RCC 7860 (cell line): ENCODE measurements at regions not wholly inside any gene's neighbourhood (a gene's known extent, or its start where the extent isn't known, plus 50 kb on each side); places are given as distances from the start of the nearest gene placed in this dataset.
"Not testable (repeated sequence)": the region's sequence is repeated elsewhere in the genome, so short reads cannot be mapped to it uniquely, and the experiment has no call there.

Experiments used
- DNase-seq: peaks from one replicate; pipeline ENCODE4 v3.0.0-alpha.2; 2015; ENCODE audit warnings: low spot score
- FAIRE-seq: peaks from 2 replicates; lab custom pipeline; 2012; peaks lifted over from hg19 to GRCh38; lab: Jason Lieb, UNC

DNA sequence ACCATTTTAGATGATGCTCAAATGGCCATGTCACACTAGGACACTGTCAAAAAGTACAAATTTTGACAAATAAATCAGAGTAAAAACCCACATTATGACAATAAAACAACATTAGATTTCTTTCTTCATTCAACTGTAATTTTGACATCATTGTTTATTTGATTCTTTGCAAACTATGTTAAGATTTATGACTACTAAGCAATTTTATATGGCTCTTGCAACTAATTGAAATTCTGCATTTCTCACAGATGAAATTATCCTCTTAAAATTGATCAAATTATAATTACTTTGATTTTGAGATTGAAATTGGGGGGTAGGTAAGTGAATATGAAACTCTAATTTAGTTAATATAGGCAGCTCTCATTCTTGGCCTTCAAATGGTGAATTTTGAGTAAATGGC lies 59.8 kb downstream of the ATOH1 start:
- FAIRE-seq, result no peak

DNA sequence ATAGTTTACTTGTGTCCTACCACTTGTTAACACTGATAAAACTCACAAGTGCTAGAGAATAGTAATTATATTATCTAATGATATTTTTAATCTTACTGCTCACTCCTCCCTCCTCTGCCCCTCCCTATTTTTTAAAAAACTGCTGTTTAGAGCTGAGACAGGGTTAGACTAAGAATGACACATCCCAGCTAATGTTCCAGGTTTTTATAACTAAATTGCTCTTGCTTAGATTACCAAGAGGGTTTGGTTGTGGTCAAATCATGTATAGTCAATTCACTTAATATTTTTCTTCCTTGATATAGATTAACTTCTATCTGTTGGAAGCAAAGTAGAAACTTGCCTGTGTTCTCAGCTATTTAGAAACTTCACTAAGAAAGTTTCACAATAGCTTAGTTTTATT lies 60.2 kb downstream of the ATOH1 start:
- DNase-seq, result no peak
- FAIRE-seq, result no peak

More for the DNA sequence above, 59.8 kb downstream of the ATOH1 start:
- DNase-seq, result no peak

DNA sequence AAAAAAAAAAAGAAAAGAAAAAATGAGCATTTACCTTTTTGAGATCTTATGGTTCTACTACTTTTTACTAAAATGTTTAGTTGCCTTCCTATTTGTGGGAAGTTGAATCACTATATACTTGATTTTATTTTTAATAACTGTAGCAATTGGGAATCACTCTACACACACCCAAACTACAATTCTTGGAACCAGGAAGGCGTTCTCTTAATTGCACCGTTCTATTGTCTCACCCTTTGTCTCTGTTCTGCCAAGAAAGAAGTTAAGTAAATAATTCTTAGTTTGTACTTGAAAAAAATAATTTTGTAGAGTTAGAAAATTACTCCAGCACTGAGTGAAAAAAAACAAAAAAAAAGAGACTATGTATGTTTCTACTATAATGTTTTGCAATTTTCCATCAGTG lies 62.7 kb downstream of the ATOH1 start:
- FAIRE-seq (no peak), DNase-seq (no peak)

DNA sequence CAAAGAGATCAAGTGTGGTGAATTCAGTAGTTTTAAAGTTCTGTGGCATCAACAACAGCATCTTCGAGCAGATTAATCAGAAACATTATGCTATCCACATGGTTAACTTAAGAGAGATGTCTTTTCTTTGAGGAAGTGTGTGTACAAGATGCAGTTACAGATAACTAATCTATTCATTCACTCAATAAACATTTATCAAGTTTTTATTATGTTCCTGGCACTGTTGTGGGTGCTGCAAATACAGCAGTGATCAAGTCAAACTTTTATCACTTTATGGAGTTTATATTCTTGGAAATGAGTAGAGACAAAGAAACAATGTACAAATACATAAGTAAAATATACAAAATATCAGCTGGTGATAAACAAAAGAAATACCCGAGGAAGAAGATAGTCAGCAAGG lies 66.4 kb downstream of the ATOH1 start:
- FAIRE-seq (no peak), DNase-seq (no peak)

DNA sequence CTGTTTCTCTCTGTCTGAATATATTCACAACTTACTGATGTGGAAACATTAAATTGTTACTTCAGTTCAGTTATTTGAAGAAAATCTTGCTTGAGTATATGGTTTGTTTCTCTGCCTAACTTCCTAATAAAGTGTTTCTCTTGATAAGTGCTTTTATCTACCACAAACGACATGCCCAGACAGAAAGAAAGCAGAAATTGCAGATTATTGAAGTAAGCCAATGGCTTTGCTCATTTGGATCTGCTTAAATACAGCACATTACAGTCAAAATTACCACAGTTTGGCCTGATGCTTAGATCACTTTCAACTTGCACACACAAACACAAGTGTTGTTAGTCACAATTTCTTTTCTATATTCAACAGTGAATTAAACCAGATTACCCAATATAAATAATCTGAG lies 68.0 kb downstream of the ATOH1 start:
- FAIRE-seq, result no peak

DNA sequence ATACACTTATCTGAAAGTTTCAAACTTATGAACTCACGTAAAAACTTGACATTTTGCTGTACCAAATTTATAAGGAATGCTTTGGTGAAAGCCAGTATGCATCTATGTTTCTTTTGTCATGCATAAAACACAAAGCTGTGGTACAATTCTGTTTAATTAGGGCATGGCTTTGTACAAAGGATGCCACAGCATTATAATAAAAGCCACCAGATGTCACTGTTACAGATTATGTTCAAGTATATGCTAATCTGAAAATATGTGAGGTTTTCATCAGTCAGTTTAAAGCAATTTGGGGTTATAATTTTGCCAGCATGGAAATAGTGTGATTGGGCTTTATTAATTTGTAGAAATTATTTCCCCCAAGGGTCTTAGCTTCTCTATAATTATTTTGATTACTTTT lies 69.0 kb downstream of the ATOH1 start:
- DNase-seq (no peak), FAIRE-seq (no peak)

More for the DNA sequence above, 68.0 kb downstream of the ATOH1 start:
- no peak for DNase-seq

DNA sequence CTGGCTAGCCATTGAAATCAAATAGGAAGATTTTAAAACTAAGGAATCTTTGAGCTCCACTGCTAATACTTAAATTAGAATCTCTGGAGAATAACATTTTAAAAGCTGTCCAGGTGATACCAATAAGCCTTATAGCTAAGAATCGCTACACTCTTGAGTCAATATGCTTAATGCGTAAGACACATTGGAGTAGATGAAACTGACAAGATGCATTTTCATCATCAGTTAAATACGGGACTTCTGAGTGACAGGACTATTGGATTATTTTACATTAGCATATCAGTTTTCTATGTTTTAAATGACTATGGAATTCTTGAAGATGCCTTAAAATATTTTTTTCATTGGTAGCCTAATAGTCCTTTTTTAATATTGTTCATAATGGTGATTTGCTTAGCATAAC lies 80.2 kb downstream of the ATOH1 start:
- no peak for FAIRE-seq

DNA sequence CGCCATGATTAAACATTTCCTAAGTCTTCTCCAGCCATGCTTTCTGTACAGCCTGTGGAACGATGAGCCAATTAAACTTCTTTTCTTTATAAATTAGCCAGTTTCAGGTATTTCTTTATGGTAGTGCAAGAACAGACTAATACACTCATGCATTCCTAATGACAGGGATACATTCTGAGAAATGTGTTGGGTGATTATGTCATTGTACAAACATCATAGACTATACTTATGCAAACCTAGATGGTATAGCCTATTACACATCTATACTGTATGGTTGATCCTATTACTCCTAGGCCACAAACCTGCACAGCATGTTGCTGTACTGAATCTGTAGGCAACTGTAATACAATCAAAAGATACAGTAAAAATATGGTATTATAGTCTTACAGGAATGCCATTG lies 83.1 kb downstream of the ATOH1 start:
- FAIRE-seq (no peak), DNase-seq (no peak)

More for the DNA sequence above, 80.2 kb downstream of the ATOH1 start:
- DNase-seq, result no peak

DNA sequence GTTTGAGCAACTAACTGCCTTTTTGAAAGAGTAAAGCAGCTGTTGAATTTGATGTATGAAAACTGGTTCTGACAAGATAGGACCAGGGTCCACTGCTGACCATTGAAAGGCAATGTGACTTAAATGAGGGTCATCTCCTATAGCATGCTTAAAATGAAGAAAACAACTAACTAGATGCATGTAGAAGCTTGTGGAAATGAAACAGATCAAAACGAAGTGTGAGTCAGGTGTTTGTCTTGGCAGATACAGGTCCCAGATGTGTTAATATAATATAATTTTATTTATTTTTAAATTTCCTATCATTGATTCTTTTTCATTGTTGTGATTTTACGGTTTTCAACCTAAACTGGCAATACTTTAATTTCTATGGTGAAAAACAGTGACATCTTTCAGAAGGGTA lies 83.6 kb downstream of the ATOH1 start:
- FAIRE-seq, result no peak
- DNase-seq, result no peak

DNA sequence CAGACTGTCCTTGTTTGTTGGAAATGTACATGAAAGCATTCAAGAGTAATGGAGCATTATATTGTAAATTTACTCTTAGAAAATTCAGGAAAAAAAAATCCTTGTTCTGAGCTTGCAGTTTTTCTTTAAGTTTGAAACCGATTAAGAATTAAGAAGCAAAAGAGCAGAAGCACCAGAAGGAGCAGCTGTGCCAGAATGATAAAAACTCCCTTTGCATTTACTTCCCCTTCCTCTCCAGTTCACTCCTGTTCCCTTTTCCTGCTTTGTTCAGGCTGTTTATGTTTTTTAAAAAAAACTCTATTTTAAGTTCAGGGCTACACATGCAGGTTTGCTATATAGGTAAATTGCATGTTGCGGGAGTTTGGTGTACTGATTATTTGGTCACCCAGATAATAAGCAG lies 90.3 kb downstream of the ATOH1 start:
- DNase-seq (no peak), FAIRE-seq (no peak)

DNA sequence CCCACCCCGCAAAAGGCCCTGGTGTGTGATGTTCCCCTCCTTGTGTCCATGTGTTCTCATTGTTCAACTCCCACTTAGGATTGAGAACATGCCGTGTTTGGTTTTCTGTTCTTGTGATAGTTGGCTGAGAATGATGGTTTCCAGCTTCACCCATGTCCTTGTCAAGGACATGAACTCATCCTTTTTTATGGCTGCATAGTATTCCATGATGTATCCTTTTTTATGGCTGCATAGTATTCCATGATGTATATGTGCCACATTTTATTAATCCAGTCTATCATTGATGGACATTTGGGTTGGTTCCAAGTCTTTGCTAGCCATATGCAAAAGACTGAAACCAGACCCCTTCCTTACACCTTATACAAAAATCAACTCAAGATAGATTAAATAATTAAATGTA lies 95.0 kb downstream of the ATOH1 start:
- FAIRE-seq, DNase-seq: not testable (repeated sequence)

DNA sequence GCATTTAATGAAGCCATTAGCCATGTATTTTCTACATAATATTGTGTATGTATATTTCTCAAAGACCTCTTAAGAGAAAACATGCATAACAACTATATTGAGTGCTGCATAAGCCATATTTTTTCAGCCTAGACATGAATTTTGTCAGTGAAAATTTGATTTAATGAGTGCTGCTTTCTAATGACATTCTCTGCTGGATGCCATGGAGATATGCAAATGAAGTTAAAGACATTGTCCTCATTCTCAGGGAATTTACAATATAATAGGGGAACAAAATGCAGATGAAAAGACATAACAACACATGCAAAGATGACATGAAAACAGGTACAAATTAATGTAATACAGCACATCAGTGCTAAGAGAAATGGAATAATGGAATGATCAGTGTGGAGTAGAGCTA lies 118.7 kb downstream of the ATOH1 start:
- no peak for DNase-seq
- FAIRE-seq, result no peak

DNA sequence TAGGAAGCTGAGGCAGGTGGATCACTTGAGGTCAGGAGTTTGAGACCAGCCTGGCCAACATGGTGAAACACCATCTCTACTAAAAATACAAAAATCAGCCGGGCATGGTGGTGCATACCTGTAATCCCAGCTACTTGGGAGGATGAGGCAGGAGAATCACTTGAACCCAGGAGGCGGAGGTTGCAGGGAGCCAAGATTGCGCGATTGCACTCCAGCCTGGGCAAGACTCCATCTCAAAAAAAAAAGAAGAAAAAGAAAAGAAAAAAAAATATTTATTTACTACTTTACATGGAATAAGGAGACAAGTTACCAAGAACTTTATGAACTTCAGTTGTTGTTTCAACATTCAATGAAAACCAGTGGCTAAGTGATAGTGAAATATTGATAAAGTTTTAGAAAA lies 121.7 kb downstream of the ATOH1 start:
- not testable (repeated sequence) for FAIRE-seq, DNase-seq

DNA sequence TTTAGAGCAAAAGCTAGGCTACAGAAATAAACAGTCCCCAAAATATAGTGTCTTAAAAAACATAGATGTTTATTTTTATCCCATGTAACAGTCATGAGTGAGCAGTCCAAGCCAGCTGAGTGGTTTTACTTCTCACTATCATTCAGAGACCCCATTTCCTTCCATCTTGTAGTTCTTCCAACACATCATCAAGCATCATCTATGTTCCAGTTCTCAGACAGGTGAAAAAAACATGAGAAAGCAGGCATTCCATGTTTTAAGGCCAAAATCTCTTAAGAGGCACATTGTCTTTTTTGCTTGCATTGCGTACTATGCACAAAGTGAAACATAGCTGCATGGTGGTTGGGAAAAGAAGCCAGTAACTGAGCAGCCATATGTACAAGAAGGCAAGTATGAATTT lies 128.6 kb downstream of the ATOH1 start:
- FAIRE-seq, result no peak
- DNase-seq, result no peak

DNA sequence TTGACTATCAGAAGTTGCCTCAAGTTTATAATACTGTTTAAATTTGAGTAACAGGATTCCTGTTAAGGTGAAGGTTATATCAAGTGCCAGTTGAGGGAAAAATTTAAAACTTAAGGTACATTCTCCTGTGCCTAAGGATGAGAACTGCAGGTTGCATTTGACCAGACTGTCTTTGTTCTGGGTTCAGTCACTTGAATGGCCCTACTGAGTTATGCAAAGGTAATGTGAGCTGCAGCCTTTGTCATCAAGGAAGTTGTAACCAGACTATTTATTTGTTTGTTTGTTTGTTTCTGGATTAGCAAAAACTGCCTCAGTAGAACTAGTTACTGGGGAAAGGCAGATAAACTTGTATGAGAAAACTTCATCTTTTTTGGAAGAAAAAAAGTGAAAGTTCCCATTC lies 131.9 kb downstream of the ATOH1 start:
- DNase-seq, result no peak

DNA sequence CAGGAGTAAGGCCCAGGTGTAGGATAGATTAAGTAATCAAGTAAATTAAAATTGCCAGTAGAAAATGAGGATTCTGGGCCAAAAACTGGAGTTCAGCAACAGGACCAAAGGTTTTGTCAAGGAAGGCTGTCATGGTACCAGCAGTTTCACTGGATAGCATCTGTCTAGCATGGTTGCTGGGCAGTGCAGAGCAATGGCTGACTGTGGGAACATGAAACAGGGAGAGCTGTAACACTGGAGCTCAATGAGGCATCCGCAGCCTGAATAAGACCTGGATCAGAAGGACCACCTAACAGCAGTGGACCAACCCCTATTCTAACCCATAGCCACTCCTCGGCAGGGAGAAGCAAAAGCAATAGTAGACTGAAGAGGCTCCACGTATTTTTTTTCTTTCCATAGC lies 132.4 kb downstream of the ATOH1 start:
- no peak for FAIRE-seq

More for the DNA sequence above, 131.9 kb downstream of the ATOH1 start:
- no peak for FAIRE-seq

DNA sequence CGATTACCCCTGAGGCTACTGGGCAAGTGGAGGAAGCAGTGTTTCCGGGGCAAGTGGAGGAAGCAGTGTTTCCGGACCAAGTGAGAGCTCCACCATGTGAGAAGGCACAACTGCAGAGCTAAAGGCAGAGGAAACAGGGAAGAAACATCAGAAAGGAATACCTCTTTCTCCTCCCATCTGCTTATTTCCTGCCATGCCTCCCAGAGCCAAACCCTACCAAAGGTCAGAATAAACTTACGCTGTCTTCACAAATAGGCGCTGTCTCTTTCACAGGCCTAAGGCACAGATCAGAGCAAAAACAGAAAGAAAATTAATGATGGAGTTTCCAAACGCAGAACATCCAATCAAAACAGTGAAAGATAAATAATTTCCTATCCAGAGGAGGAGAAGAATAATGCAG lies 153.0 kb downstream of the ATOH1 start:
- DNase-seq (no peak), FAIRE-seq (no peak)

More for the DNA sequence above, 132.4 kb downstream of the ATOH1 start:
- DNase-seq, result no peak

DNA sequence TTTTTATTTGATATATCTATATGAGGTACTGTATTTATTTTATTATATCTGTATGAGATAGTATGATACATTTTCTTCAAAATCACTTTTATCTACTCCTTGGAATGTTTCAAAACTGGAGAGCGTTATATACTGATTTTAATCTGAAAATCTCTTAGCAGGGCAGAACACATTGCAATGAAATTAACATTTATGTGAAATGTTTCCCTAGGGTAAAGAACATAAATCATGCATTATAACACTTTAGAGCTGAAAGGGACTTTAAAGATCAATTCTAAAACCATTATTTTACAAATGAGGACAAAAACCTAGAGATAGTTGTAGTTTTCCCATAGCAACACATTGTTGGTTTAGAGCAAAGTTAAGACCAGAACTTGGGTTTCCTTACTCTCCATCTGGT lies 153.7 kb downstream of the ATOH1 start:
- FAIRE-seq, result no peak
- no peak for DNase-seq

DNA sequence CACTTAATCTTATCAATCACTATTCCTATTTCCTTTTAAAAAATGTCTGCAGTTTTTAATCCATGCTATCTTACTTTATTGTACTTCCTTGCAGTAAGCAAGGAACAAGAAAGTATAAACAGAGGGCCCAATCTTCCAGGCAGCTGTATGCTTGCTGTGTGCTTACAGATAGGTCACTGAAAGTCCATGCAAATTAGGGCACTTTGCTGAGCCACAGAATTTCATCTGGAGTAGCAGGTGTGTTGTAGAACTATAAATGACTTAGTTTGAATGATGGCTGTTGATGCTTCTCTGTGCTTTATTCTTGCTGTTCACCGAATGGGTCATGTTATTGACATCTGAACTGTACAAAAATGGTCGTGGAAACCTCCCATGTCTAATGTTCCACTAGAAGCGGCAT lies 154.6 kb downstream of the ATOH1 start:
- DNase-seq (no peak), FAIRE-seq (no peak)

DNA sequence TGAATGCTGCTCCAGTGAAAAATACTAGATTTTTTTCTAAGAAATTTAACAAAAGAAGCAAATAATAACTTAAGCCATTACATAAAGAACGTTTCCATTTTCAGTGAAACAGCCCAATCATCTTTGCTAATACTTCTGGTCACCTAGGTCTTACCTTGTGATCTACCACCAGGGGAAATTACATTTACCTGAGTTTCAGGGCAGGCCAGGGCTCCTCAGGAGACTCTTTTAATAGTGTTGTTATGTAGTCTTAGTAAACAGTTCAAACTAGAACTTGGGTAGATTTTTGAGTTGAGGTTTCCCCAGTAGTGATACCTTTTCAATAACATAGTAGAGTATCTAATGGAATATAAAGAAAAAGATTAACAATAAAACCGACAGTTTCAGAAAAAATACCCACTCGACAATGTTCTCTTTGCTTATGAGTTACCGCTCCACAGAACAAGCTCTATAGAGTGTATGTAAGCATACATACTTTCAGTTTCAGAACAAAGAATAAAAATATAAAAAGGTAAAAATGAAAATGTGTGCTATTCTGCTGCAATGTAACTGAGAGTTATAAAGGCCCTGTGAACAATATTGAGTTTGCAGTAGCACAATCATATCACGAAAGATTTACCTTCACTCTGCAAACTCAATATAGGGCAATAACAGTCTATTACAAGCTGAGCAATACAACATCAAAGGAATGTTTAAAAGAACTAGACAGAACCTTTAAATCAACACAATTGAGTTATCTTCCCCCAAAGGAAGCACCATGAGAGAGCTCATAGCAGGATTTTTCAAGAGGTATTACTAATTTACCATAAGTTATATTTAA lies 165.8 kb downstream of the ATOH1 start:
- no peak for FAIRE-seq
- DNase-seq, result no peak

DNA sequence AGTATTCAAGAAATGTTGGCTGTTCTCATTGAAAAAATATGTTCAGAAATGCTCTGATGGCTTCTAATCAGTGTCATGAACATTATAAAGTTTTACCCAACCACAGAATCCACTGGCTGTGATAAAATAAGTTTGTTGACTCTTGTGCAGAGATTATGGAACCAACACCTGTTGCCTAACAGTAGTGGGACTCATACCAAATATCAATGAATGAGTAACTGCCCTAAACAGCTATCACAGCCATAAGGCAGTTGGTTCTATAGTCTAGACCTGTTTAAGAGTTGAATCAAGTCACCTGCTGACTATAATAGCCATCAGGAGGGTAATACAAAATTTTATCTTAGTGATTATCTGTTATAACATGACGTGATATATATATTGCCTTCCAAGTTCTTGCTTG lies 168.3 kb downstream of the ATOH1 start:
- FAIRE-seq, result no peak
- DNase-seq, result no peak

DNA sequence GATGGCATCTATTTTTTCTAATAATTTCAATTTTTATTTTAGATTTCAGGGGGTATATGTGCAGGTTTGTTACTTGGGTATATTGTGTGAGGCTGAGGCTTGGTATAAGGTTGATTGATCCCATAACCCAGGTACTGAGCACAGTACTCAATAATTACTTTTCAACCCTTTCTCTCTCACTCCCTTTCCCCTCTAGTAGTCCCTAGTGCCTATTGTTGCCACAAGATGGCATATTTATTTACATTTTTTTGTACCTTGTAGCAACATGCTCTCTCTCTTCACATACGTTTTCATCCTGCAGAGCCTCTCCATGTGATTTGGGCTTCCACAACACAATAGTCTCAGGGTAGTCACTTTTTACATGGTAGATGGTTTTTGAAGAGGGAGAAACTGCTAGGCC lies 172.0 kb downstream of the ATOH1 start:
- FAIRE-seq (no peak), DNase-seq (no peak)

DNA sequence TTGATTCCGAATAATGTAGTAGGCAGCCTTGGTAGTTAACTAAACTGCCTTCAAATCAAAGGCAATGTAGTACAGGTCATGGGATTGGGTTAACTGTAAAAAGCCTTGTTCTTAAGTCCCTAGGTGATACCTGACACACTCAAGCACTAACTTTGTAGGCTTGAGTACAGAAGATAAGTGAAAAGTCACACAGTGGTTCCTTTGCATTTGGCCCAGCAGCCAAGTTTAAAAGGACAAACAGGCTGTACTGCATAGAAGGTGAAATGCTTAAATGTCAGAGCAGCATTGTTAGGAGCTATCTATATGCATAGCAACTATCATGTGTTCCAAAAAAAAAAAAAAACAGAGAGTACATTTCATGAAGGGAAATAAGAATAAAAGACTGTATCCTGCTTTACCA lies 178.4 kb downstream of the ATOH1 start:
- FAIRE-seq, result no peak
- DNase-seq, result no peak
